Adrenal gland (tissue), 9 donors: ENCODE measurements at regions not wholly inside any gene's neighbourhood (a gene's known extent, or its start where the extent isn't known, plus 50 kb on each side); places are given as distances from the start of the nearest gene placed in this dataset.

Experiments used
- DNase-seq, 7 donors: peaks; one replicate each; pipeline ENCODE4 v3.0.0-alpha.2; 2019 to 2020
- H3K27ac ChIP-seq, 5 donors: fragments of 200-600 bp; sonication (generic) in 4 of 5; 1 replicate in 3 of 5; 2 replicates in 2 of 5; pipeline versions ENCODE4 v1.5.1 to v1.8.0; 2016 to 2020; ENCODE audit warnings: mild to moderate bottlenecking in 1 of 5
- H3K27me3 ChIP-seq: fragments of 200-600 bp; 2 replicates; pipeline ENCODE4 v1.8.0; 2021
- H3K36me3 ChIP-seq, 2 donors: fragments of 200-600 bp; replicated peaks in 1 of 2; 1 replicate in 1 of 2; 2 replicates in 1 of 2; pipeline versions ENCODE4 v1.5.1 to v1.8.0; 2018 to 2022
- H3K4me1 ChIP-seq, 2 donors: fragments of 200-600 bp; replicated peaks in 1 of 2; 1 replicate in 1 of 2; 2 replicates in 1 of 2; pipeline versions ENCODE4 v1.5.1 to v1.8.0; 2018 to 2021
- H3K4me3 ChIP-seq, 4 donors: fragments of 200-600 bp; sonication (generic) in 3 of 4; one replicate each; pipeline ENCODE4 v1.5.1; 2016 to 2018
- H3K9me3 ChIP-seq, 3 donors: fragments of 200-600 bp; sonication (generic) in 1 of 3; replicated peaks in 1 of 3; 1 replicate in 2 of 3; 2 replicates in 1 of 3; pipeline versions ENCODE4 v1.5.1 to v1.8.0; 2016 to 2021
- CTCF ChIP-seq, 6 experiments: fragments of 450-650 bp in 4 of 6; fragments of 200-600 bp in 2 of 6; sonication (generic) in 1 of 6; IDR thresholded peaks; 1 replicate in 5 of 6; 2 replicates in 1 of 6; pipeline versions ENCODE4 v1.5.1 to v1.8.0; 2016 to 2021; ENCODE audit warnings: antibody characterized with exemption in 6 of 6, mild to moderate bottlenecking in 2 of 6, moderate library complexity in 1 of 6
- POLR2A ChIP-seq, 2 donors: fragments of 450-650 bp; IDR thresholded peaks; one replicate each; pipeline ENCODE4 v1.6.1; 2017; ENCODE audit warnings: antibody characterized with exemption in 2 of 2, mild to moderate bottlenecking in 2 of 2, moderate library complexity in 1 of 2
- WGBS, 4 donors: extraction: QIAGEN DNeasy Blood & Tissue Kit in 2 of 4; methylation state at CpG; one replicate each; pipeline versions ENCODE4 v1.1.5 to v1.1.7; 2013 to 2017; 5-methylcytosine and 5-hydroxymethylcytosine counted together
- intact Hi-C, 2 donors: fragments of 100-400 bp; cut with DNase I; formaldehyde crosslinking; loops; one replicate each; pipeline versions ENCODE4 v1.14.1 to v1.15.0; 2022 to 2023
- donor health status: healthy with polysubstance abuse.
- donor health status: Bipolar disorder and iron deficiency.
- donor health status: DM: yes; HTN: yes; CAD: no.
- donor health status: DM: no; HTN: no; CAD: no.
- donor health status: DM: no; HTN: no; CAD: no.

- TF ChIP-seq CTCF (IDR thresholded peaks at IDR 0.05) (no peak), POLR2A (IDR thresholded peaks at IDR 0.05) (no peak)
- WGBS, 4 donors: 83 to 85% (median 84%) methylated on average over 6 of the region's 6 CpGs
Measured at GRCh38 chr6:165922309-165922794, 245.3 kb downstream of the TBXT start.

GRCh38 chr6:165920896-165921671, 246.6 kb downstream of the TBXT start:
- no peak for TF ChIP-seq POLR2A (IDR thresholded peaks at IDR 0.05)
- TF ChIP-seq CTCF (IDR thresholded peaks at IDR 0.05): no peak
- no peaks in the 10 kb centered on the region for H3K36me3 ChIP-seq
- H3K4me3 ChIP-seq: no peak overlapping the region
- no peak for DNase-seq
- no peaks in the 10 kb centered on the region for H3K27me3 ChIP-seq
- H3K4me1 ChIP-seq: no peaks in the 10 kb centered on the region
- no peak overlapping the region for H3K27ac ChIP-seq
- WGBS, 4 donors: 75 to 88% (median 84%) methylated on average over 4 of the region's 4 CpGs
- no peaks in the 10 kb centered on the region for H3K9me3 ChIP-seq
- intact Hi-C loops: no loop called here

More at GRCh38 chr6:165922309-165922794, 245.3 kb downstream of the TBXT start:
- Histone ChIP-seq H3K4me1 (no peaks in the 10 kb centered on the region), H3K4me3 (no peak overlapping the region), H3K27ac (no peak overlapping the region), H3K9me3 (no peaks in the 10 kb centered on the region), H3K27me3 (no peaks in the 10 kb centered on the region), H3K36me3 (no peaks in the 10 kb centered on the region)
- intact Hi-C loops: no loop called here
- no peak for DNase-seq

GRCh38 chr6:165917576-165917975, 250.1 kb downstream of the TBXT start:
- DNase-seq: no peak
- H3K36me3 ChIP-seq: no peaks in the 10 kb centered on the region
- 91 to 95% (median 94%) methylated on average over 14 of the region's 14 CpGs for WGBS, 4 donors
- H3K4me1 ChIP-seq: no peaks in the 10 kb centered on the region
- intact Hi-C loops: no loop called here
- H3K27ac ChIP-seq: no peak overlapping the region
- no peaks in the 10 kb centered on the region for H3K27me3 ChIP-seq
- no peak for TF ChIP-seq CTCF (IDR thresholded peaks at IDR 0.05)
- no peaks in the 10 kb centered on the region for H3K9me3 ChIP-seq
- no peak overlapping the region for H3K4me3 ChIP-seq

GRCh38 chr6:165915022-165915770, 252.2 kb upstream of the PDE10A start:
- Histone ChIP-seq H3K9me3 (no peaks in the 10 kb centered on the region), H3K4me3 (no peak overlapping the region), H3K4me1 (no peaks in the 10 kb centered on the region), H3K27ac (no peak overlapping the region), H3K36me3 (no peaks in the 10 kb centered on the region), H3K27me3 (no peaks in the 10 kb centered on the region)
- 74 to 78% (median 75%) methylated on average over 10 of the region's 10 CpGs for WGBS, 4 donors
- intact Hi-C loops: no loop called here
- no peak for DNase-seq
- TF ChIP-seq POLR2A (IDR thresholded peaks at IDR 0.05) (no peak), CTCF (IDR thresholded peaks at IDR 0.05) (no peak)
